Right lobe of liver (tissue), 4 donors: ENCODE measurements at regions not wholly inside any gene's neighbourhood (a gene's known extent, or its start where the extent isn't known, plus 50 kb on each side); places are given as distances from the start of the nearest gene placed in this dataset.

Experiments used
- POLR2A ChIP-seq: fragments of 450-650 bp; IDR thresholded peaks from one replicate; pipeline ENCODE4 v1.6.1; 2017; ENCODE audit warnings: antibody characterized with exemption, mild to moderate bottlenecking
- TF ChIP-seq, protein P1 (sequence below), 4 donors: fragments of 200-600 bp in 3 of 4; fragments of 450-650 bp in 1 of 4; IDR thresholded peaks; one replicate each; pipeline versions ENCODE4 v1.5.1 to v1.8.0; 2016 to 2022; ENCODE audit warnings: antibody characterized with exemption in 4 of 4, mild to moderate bottlenecking in 2 of 4
- donor health status: DM: no; HTN: no; CAD: no.
- donor health status: DM: no; HTN: no; CAD: no.
- donor health status: DM: no; HTN: yes; CAD: no.

- TF ChIP-seq, protein P1, sequence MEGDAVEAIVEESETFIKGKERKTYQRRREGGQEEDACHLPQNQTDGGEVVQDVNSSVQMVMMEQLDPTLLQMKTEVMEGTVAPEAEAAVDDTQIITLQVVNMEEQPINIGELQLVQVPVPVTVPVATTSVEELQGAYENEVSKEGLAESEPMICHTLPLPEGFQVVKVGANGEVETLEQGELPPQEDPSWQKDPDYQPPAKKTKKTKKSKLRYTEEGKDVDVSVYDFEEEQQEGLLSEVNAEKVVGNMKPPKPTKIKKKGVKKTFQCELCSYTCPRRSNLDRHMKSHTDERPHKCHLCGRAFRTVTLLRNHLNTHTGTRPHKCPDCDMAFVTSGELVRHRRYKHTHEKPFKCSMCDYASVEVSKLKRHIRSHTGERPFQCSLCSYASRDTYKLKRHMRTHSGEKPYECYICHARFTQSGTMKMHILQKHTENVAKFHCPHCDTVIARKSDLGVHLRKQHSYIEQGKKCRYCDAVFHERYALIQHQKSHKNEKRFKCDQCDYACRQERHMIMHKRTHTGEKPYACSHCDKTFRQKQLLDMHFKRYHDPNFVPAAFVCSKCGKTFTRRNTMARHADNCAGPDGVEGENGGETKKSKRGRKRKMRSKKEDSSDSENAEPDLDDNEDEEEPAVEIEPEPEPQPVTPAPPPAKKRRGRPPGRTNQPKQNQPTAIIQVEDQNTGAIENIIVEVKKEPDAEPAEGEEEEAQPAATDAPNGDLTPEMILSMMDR (IDR thresholded peaks at IDR 0.05) = no peak
- no peak for TF ChIP-seq POLR2A
Measured at GRCh38 chr6:169969372-169970099, 218.1 kb downstream of the ERMARD start.
